Uterus (tissue), 3 donors: ENCODE measurements at regions not wholly inside any gene's neighbourhood (a gene's known extent, or its start where the extent isn't known, plus 50 kb on each side); places are given as distances from the start of the nearest gene placed in this dataset.

Experiments
- DNase-seq, 2 donors: peaks; one replicate each; pipeline ENCODE4 v3.0.0-alpha.2; 2019 to 2020
- H3K27ac ChIP-seq, 2 donors: fragments of 200-600 bp; sonication (generic); 1 replicate in 1 of 2; 2 replicates in 1 of 2; pipeline ENCODE4 v1.5.1; 2016 to 2018
- H3K27me3 ChIP-seq, 2 donors: fragments of 200-600 bp; sonication (generic); one replicate each; pipeline ENCODE4 v1.5.1; 2018 to 2019; ENCODE audit warnings: control low read depth in 1 of 2
- H3K36me3 ChIP-seq, 2 donors: fragments of 200-600 bp; sonication (generic); one replicate each; pipeline ENCODE4 v1.5.1; 2019; ENCODE audit warnings: control low read depth in 1 of 2
- H3K4me1 ChIP-seq, 2 donors: fragments of 200-600 bp; sonication (generic); one replicate each; pipeline ENCODE4 v1.5.1; 2018 to 2019; ENCODE audit warnings: control low read depth in 1 of 2
- H3K4me3 ChIP-seq, 2 donors: fragments of 200-600 bp; sonication (generic); 1 replicate in 1 of 2; 2 replicates in 1 of 2; pipeline ENCODE4 v1.5.1; 2018 to 2019; ENCODE audit warnings: mild to moderate bottlenecking in 1 of 2
- H3K9me3 ChIP-seq, 2 donors: fragments of 200-600 bp; sonication (generic); one replicate each; pipeline ENCODE4 v1.5.1; 2019; ENCODE audit warnings: control low read depth in 1 of 2
- POLR2A ChIP-seq, 2 donors: fragments of 450-650 bp; IDR thresholded peaks; one replicate each; pipeline ENCODE4 v1.6.1; 2016; ENCODE audit warnings: antibody characterized with exemption in 2 of 2, mild to moderate bottlenecking in 1 of 2, moderate library complexity in 1 of 2
- intact Hi-C: fragments of 100-400 bp; cut with DNase I; formaldehyde crosslinking; loops from one replicate; pipeline ENCODE4 v1.15.1; 2023; ENCODE audit warnings: low total_unique reads
- TF ChIP-seq, protein P1 (sequence below), 4 experiments: fragments of 200-600 bp in 2 of 4; fragments of 450-650 bp in 2 of 4; sonication (generic) in 2 of 4; IDR thresholded peaks; one replicate each; pipeline ENCODE4 v1.5.1; 2016 to 2019; ENCODE audit warnings: antibody characterized with exemption in 4 of 4, mild to moderate bottlenecking in 2 of 4, moderate library complexity in 1 of 4
- donor health status: DM: yes; HTN: yes; CAD: no.

DNA sequence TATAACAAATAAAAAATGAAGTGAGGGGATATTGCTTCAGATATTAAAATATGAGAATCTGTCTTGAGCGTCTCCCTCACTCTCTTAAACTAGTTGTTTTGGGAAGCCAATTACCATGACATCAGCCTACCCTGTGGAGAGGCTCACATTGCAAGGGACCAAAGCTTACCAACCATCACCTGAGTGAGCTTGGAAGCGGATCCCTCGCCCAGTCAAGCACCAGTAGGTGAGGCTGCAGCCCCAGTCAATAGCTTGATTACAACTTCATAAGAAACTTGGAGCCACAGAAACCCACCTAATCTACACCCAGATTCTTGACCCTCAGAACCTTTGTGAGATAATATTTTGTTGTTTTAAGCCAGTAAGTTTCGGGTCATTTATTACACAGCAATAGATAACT, 206.2 kb downstream of the CEMIP2 start:
- H3K4me1 ChIP-seq: no peaks in the 10 kb centered on the region
- intact Hi-C loops: no loop called here
- no peak overlapping the region for H3K4me3 ChIP-seq
- no peaks in the 10 kb centered on the region for H3K27me3 ChIP-seq
- TF ChIP-seq POLR2A (IDR thresholded peaks at IDR 0.05): no peak
- TF ChIP-seq, protein P1, sequence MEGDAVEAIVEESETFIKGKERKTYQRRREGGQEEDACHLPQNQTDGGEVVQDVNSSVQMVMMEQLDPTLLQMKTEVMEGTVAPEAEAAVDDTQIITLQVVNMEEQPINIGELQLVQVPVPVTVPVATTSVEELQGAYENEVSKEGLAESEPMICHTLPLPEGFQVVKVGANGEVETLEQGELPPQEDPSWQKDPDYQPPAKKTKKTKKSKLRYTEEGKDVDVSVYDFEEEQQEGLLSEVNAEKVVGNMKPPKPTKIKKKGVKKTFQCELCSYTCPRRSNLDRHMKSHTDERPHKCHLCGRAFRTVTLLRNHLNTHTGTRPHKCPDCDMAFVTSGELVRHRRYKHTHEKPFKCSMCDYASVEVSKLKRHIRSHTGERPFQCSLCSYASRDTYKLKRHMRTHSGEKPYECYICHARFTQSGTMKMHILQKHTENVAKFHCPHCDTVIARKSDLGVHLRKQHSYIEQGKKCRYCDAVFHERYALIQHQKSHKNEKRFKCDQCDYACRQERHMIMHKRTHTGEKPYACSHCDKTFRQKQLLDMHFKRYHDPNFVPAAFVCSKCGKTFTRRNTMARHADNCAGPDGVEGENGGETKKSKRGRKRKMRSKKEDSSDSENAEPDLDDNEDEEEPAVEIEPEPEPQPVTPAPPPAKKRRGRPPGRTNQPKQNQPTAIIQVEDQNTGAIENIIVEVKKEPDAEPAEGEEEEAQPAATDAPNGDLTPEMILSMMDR (IDR thresholded peaks at IDR 0.05): no peak
- no peak for DNase-seq
- no peak overlapping the region for H3K27ac ChIP-seq
- H3K36me3 ChIP-seq: no peaks in the 10 kb centered on the region
- no peaks in the 10 kb centered on the region for H3K9me3 ChIP-seq

DNA sequence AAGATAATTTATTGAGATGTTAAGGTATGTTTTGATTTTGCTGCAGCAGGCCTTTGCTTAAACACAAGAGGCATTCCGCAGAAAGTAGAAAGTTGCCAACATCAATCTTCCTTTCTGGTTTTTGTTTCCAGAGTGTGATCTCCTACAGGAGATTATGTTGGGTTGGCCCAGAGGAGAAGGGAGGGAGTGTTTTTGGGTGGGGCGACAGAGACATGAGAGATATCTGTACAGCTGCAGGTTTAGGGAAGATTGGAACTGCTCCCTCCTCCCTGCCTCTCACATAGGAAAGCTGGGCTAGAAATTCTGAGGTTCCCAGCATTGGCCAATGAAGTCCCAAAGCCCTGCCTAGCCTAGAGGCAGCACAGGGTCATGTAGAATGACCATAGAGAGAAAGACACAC, 211.0 kb downstream of the CEMIP2 start:
- no peak for TF ChIP-seq POLR2A (IDR thresholded peaks at IDR 0.05)
- TF ChIP-seq, protein P1 (IDR thresholded peaks at IDR 0.05): no peak
- Histone ChIP-seq H3K27ac (no peak overlapping the region), H3K36me3 (no peaks in the 10 kb centered on the region), H3K4me3 (no peak overlapping the region), H3K9me3 (no peaks in the 10 kb centered on the region), H3K4me1 (no peaks in the 10 kb centered on the region), H3K27me3 (no peaks in the 10 kb centered on the region)
- DNase-seq: no peak
- intact Hi-C loops: no loop called here

DNA sequence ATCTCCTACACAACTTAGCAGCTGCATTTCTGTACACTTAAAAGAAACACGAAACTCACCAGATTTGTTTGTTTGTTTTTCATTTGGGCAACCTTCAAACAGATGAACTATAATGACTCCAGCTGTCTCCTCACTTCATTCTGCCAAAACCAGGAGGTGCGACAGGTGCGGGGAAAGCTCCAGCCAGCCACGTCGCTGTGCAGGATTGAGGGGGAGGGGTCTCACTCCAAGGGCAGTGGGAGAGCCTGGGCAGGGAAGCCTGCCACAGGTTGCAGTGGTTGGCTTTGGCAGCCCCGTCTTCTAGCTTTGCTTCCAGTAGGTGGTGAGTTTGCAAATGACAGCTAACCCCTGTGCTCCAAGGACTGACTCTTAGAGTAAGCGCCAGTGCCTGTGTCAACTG, 215.8 kb downstream of the CEMIP2 start:
- H3K4me1 ChIP-seq: no peaks in the 10 kb centered on the region
- intact Hi-C loops: no loop called here
- no peaks in the 10 kb centered on the region for H3K27me3 ChIP-seq
- H3K9me3 ChIP-seq: no peaks in the 10 kb centered on the region
- TF ChIP-seq, protein P1 (IDR thresholded peaks at IDR 0.05): no peak
- TF ChIP-seq POLR2A (IDR thresholded peaks at IDR 0.05): no peak
- no peaks in the 10 kb centered on the region for H3K36me3 ChIP-seq
- no peak for DNase-seq
- H3K4me3 ChIP-seq: no peak overlapping the region
- no peak overlapping the region for H3K27ac ChIP-seq

DNA sequence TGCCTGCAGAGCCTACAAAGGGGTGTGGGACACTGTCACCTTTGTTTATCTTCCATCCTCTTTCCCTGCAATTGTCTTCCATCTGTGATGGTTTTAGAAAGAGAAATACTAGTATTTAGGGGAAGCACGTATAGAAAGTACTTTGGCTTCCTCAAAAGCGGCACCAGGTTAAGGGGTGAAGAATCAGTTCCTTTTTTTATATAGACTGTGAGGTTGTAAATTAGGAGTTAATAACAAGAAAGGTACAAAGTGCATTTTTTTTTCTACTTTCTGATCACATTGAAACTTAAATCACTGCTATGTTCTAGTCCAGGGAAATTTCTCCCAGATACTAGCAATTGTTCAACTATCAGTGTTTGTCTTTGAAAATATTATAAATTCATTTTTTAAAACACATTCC, 219.3 kb downstream of the CEMIP2 start:
- H3K9me3 ChIP-seq: no peaks in the 10 kb centered on the region
- no peaks in the 10 kb centered on the region for H3K36me3 ChIP-seq
- no peak for TF ChIP-seq POLR2A (IDR thresholded peaks at IDR 0.05)
- TF ChIP-seq, protein P1 (IDR thresholded peaks at IDR 0.05): no peak
- no peaks in the 10 kb centered on the region for H3K4me1 ChIP-seq
- no peak overlapping the region for H3K27ac ChIP-seq
- DNase-seq: no peak
- intact Hi-C loops: no loop called here
- H3K27me3 ChIP-seq: no peaks in the 10 kb centered on the region
- H3K4me3 ChIP-seq: no peak overlapping the region

DNA sequence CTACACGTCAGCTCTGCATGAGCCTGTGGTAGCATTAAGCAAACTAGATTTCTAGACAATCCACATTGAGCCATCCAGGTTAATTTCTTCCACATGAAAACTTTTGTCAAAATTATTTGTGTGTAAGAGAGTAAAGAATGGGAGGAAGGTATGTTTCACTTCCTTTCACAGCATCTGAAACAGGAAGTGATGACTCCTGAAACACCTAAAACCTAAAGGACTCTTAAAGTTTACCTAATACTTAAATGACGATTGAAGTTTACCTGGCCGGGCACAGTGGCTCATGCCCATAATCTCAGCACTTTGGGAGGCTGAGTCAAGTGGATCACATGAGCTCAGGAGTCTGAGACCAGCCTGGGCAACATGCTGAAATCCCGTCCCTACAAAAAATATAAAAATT, 223.8 kb downstream of the CEMIP2 start:
- Histone ChIP-seq H3K27me3 (no peaks in the 10 kb centered on the region), H3K9me3 (no peaks in the 10 kb centered on the region), H3K4me3 (no peak overlapping the region), H3K27ac (no peak overlapping the region), H3K4me1 (no peaks in the 10 kb centered on the region), H3K36me3 (no peaks in the 10 kb centered on the region)
- no peak for TF ChIP-seq POLR2A (IDR thresholded peaks at IDR 0.05)
- TF ChIP-seq, protein P1 (IDR thresholded peaks at IDR 0.05): no peak
- no peak for DNase-seq
- intact Hi-C loops: no loop called here
